ENCODE measurements at regions not wholly inside any gene's neighbourhood (a gene's known extent, or its start where the extent isn't known, plus 50 kb on each side); places are given as distances from the start of the nearest gene placed in this dataset.
A peak's percentile ranks its signal among the peaks of the same experiment; 100 is the strongest.
"Not testable (repeated sequence)": the region's sequence is repeated elsewhere in the genome, so short reads cannot be mapped to it uniquely, and the experiment has no call there.

- no peak for DNase-seq (ENCODE audit: low read depth in 1 of 2, low spot score in 1 of 2)
- no peak for TF ChIP-seq JUND (IDR thresholded peaks at IDR 0.05; ENCODE audit: low read depth)
- in situ Hi-C loops (cut with HindIII; ENCODE audit: low pct_unique_long_range_greater_than_20kb, low sequenced_read_pairs) = no loop called here
These were observed 54.8 kb upstream of the HMGB1 start for GRCh38 chr13:30520571-30520970.

- TF ChIP-seq JUND (IDR thresholded peaks at IDR 0.05; ENCODE audit: low read depth) = no peak
- DNase-seq (ENCODE audit: low read depth in 1 of 2, low spot score in 1 of 2) = no peak
- in situ Hi-C loops (cut with HindIII; ENCODE audit: low pct_unique_long_range_greater_than_20kb, low sequenced_read_pairs) = no loop called here
These were observed 57.5 kb upstream of the HMGB1 start for GRCh38 chr13:30523211-30523610.

DNA sequence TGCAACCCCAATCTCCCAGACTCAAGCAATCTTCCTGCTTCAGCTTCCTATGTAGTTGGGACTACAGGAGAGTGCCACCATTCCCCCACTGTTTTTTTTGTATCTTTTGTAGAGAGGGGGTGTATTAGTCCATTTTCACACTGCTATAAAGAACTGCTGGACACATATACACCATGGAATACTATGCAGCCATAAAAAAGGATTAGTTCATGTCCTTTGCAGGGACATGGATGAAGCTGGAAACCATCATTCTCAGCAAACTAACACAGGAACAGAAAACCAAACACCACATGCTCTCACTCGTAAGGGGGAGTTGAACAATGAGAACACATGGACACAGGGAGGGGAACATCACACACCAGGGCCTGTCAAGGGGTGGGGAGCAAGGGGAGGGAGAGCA is 58.1 kb upstream of the HMGB1 start:
- DNase-seq (ENCODE audit: low read depth in 1 of 2, low spot score in 1 of 2); in situ Hi-C loops (cut with HindIII; ENCODE audit: low pct_unique_long_range_greater_than_20kb, low sequenced_read_pairs): not testable (repeated sequence)

- in situ Hi-C loops (cut with HindIII; ENCODE audit: low pct_unique_long_range_greater_than_20kb, low sequenced_read_pairs) = not testable (repeated sequence)
These were observed 59.5 kb upstream of the HMGB1 start for GRCh38 chr13:30525212-30525611.

DNA sequence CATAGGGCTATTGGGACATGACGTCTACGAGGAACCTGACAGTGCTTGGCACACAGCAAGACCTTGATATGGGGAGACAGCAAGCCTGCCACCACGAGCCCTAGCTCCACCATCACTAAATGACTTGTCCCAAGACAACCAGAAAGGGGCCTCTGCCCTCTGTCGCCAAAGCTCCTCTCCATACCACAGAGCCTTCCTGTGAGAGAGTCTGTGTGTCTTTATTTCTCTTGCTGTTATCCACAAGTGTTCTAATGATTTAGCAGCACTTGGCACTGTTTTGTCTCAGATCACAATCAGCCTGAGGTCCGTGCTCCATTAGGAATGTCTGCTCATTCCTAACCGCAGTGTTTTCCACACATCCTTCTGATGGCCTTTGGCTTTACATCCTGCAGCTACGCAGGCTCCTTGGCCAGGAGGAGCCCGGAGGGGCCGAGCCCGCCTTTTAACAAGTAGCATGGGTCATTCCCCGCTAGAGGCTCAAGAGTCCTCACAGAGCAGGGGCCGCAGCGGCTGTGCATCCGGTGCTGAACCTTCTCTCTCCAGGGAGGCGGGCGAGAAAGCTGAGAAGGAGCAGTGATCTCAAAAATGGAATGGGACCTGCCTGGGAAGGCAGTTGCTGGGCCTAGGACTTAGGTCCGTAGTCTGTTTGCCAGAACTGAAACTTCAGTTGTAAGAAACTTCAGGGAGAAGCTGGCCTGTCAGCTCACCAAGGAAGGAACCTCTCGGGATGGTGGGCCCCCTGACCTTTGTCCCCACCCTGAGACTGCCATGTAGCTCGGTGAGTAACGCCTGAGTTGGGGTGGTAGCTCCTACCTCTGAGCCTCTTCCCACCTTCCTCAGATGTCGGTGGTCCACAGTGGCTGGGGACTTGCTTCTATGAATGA is 61.1 kb upstream of the HMGB1 start:
- in situ Hi-C loops (cut with HindIII; ENCODE audit: low pct_unique_long_range_greater_than_20kb, low sequenced_read_pairs) = no loop called here
- DNase-seq (ENCODE audit: low read depth in 1 of 2, low spot score in 1 of 2) = no peak
- no peak for TF ChIP-seq JUND (IDR thresholded peaks at IDR 0.05; ENCODE audit: low read depth)

More at GRCh38 chr13:30525212-30525611, 59.5 kb upstream of the HMGB1 start:
- DNase-seq (ENCODE audit: low read depth in 1 of 2, low spot score in 1 of 2) = not testable (repeated sequence)

GRCh38 chr13:30529085-30529834 is 63.5 kb upstream of the HMGB1 start:
- in situ Hi-C loops (cut with HindIII; ENCODE audit: low pct_unique_long_range_greater_than_20kb, low sequenced_read_pairs) = no loop called here
- no peak for TF ChIP-seq JUND (IDR thresholded peaks at IDR 0.05; ENCODE audit: low read depth)
- DNase-seq (ENCODE audit: low read depth in 1 of 2, low spot score in 1 of 2) = no peak

DNA sequence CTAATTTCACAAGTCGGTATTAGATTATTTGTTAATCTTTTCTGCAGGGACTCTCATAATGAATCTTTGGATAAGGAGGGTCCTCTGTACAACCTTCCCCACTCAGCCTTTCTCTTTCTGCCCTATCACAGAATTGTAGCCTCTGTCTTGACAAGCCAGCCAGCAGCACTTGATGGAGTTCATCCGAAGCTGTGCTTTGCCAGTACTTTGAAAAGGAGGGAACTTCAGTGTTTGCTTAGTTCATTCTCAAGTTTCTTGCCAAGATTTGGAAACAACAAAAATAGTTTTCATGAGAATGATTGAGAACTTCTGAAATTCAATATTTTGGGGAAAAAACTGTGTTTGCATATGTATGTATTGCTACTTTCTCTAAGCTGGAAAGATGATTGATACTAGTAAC is 69.3 kb upstream of the HMGB1 start:
- TF ChIP-seq JUND (IDR thresholded peaks at IDR 0.05; ENCODE audit: low read depth) = no peak
- no peak for DNase-seq (ENCODE audit: low read depth in 1 of 2, low spot score in 1 of 2)
- in situ Hi-C loops (cut with HindIII; ENCODE audit: low pct_unique_long_range_greater_than_20kb, low sequenced_read_pairs) = no loop called here

DNA sequence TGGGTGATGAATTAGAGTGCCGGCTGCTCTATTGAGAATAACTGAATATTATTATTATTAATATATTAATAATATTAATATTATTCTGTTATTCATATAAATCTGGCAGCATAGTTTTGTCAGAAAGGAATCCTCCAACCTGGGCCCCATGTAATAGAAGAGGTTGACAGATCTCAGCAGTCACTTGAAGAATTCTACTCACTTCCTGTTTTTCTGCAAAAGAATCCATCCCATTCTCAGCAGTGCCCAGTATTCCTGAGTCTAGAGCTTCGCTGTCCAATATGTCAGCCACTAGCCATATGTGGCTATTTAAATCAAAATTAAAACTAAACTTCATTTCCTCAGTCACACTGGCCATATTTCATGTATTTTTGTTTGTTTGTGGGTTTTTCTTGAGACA is 72.4 kb upstream of the USPL1 start:
- no peak for TF ChIP-seq JUND (IDR thresholded peaks at IDR 0.05; ENCODE audit: low read depth)
- no peak for DNase-seq (ENCODE audit: low read depth in 1 of 2, low spot score in 1 of 2)
- in situ Hi-C loops (cut with HindIII; ENCODE audit: low pct_unique_long_range_greater_than_20kb, low sequenced_read_pairs) = no loop called here

DNA sequence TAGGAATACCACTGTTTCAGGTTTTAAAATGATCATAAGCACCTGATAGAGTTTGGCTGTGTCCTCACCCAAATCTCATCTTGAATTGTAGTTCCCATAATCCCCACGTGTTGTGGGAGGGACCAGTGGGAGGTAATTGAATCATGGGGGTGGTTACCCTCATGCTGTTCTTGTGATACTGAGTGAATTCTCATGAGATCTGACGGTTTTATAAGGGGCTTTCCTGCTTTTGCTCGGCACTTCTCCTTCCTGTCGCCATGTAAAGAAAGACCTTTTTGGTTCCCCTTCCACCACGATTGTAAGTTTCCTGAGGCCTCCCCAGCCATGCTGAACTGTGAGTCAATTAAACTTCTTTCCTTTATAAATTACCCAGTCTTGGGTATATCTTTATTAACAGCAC is 69.7 kb upstream of the USPL1 start:
- DNase-seq (ENCODE audit: low read depth in 1 of 2, low spot score in 1 of 2); in situ Hi-C loops (cut with HindIII; ENCODE audit: low pct_unique_long_range_greater_than_20kb, low sequenced_read_pairs): not testable (repeated sequence)

- TF ChIP-seq JUND (IDR thresholded peaks at IDR 0.05; ENCODE audit: low read depth) = no peak
- DNase-seq (ENCODE audit: low read depth in 1 of 2, low spot score in 1 of 2) = peak in 1 of 2 experiments; percentile 75
- in situ Hi-C loops (cut with HindIII; ENCODE audit: low pct_unique_long_range_greater_than_20kb, low sequenced_read_pairs) = no loop called here
These were observed 66.5 kb upstream of the USPL1 start for GRCh38 chr13:30551189-30551588.

GRCh38 chr13:30552567-30552966 is 65.2 kb upstream of the USPL1 start:
- no peak for TF ChIP-seq JUND (IDR thresholded peaks at IDR 0.05; ENCODE audit: low read depth)
- no peak for DNase-seq (ENCODE audit: low read depth in 1 of 2, low spot score in 1 of 2)
- in situ Hi-C loops (cut with HindIII; ENCODE audit: low pct_unique_long_range_greater_than_20kb, low sequenced_read_pairs) = no loop called here

DNA sequence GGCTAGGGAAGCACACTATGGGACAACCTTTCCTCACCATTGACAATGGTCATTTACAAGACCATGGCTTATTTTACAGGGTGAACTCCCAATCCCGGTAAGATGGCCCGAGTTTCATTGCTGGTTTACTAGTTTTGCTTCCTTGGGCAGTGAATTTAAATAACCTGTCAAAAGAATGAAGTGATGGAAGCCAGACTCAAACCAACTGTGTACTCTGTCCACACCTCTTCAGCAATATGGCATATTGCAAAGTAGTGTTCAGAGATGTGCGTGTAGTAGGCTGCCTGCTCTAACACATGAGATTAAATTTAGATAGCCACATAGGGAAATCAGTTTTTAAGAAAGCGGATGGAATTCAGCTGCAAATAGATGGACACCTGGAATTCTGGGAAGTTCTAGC is 58.4 kb upstream of the USPL1 start:
- in situ Hi-C loops (cut with HindIII; ENCODE audit: low pct_unique_long_range_greater_than_20kb, low sequenced_read_pairs) = no loop called here
- no peak for DNase-seq (ENCODE audit: low read depth in 1 of 2, low spot score in 1 of 2)
- TF ChIP-seq JUND (IDR thresholded peaks at IDR 0.05; ENCODE audit: low read depth) = no peak

GRCh38 chr13:30560212-30560611 is 57.5 kb upstream of the USPL1 start:
- DNase-seq (ENCODE audit: low read depth in 1 of 2, low spot score in 1 of 2) = no peak
- no peak for TF ChIP-seq JUND (IDR thresholded peaks at IDR 0.05; ENCODE audit: low read depth)
- in situ Hi-C loops (cut with HindIII; ENCODE audit: low pct_unique_long_range_greater_than_20kb, low sequenced_read_pairs) = no loop called here
